Esophagus (tissue), 2 donors: ENCODE measurements at regions not wholly inside any gene's neighbourhood (a gene's known extent, or its start where the extent isn't known, plus 50 kb on each side); places are given as distances from the start of the nearest gene placed in this dataset.
"Not testable (repeated sequence)": the region's sequence is repeated elsewhere in the genome, so short reads cannot be mapped to it uniquely, and the experiment has no call there.

Experiments used
- H3K27ac ChIP-seq, 2 donors: one replicate each; pipeline ENCODE4 v1.5.1; 2013; ENCODE audit warnings: low read depth in 2 of 2, mild to moderate bottlenecking in 2 of 2, inconsistent platforms in 1 of 2, low read length in 1 of 2, moderate library complexity in 1 of 2
- H3K27me3 ChIP-seq, 2 donors: one replicate each; pipeline ENCODE4 v1.6.1; 2013; ENCODE audit warnings: low read length in 2 of 2, control low read depth in 1 of 2, mild to moderate bottlenecking in 1 of 2; ENCODE audit not compliant: insufficient read depth in 2 of 2, control insufficient read depth in 1 of 2
- H3K36me3 ChIP-seq, 2 donors: one replicate each; pipeline ENCODE4 v1.6.1; 2013; ENCODE audit warnings: low read length in 1 of 2; ENCODE audit not compliant: control insufficient read depth in 2 of 2, insufficient read depth in 2 of 2
- H3K4me1 ChIP-seq, 2 donors: one replicate each; pipeline ENCODE4 v1.6.1; 2013; ENCODE audit warnings: low read length in 1 of 2; ENCODE audit not compliant: control insufficient read depth in 2 of 2, insufficient read depth in 2 of 2
- H3K4me3 ChIP-seq, 2 donors: one replicate each; pipeline ENCODE4 v1.5.1; 2013; ENCODE audit warnings: low read length in 2 of 2, mild to moderate bottlenecking in 2 of 2, low read depth in 1 of 2, moderate library complexity in 1 of 2
- H3K9me3 ChIP-seq, 2 donors: one replicate each; pipeline ENCODE4 v1.6.1; 2013; ENCODE audit warnings: mild to moderate bottlenecking in 2 of 2, low read depth in 1 of 2, low read length in 1 of 2, moderate library complexity in 1 of 2; ENCODE audit not compliant: control insufficient read depth in 2 of 2, insufficient read depth in 1 of 2
- WGBS, 2 donors: extraction: QIAGEN DNeasy Blood & Tissue Kit; methylation state at CpG; one replicate each; pipeline ENCODE4 v1.1.7; 2013; 5-methylcytosine and 5-hydroxymethylcytosine counted together
- donor health status: healthy with polysubstance abuse.
- donor health status: Bipolar disorder and iron deficiency.

DNA sequence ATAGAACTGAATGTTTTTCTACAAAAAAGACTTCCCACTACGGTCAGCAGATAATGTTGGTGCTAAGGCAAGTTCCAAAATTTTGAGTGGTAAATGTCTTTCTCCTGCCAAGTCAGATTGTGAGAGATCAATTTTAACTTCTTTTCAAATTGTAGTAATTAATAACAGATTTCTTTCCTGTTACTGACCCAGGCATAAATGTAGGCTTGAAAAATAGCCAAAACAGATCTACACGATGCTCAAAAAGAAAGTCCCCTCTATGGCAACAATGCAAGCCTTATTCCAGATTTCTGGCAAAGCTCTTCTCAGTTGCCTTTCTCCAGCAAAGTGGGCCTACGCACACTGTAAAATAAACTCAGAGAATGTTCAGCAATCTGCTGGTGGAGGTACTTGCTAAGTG is 641.0 kb upstream of the NRP1 start:
- H3K4me1 ChIP-seq = no peaks in the 10 kb centered on the region
- no peak overlapping the region for H3K4me3 ChIP-seq
- no peak overlapping the region for H3K27ac ChIP-seq
- 59 to 65% methylated on average over 3 of the region's 3 CpGs for WGBS, 2 donors
- no peaks in the 10 kb centered on the region for H3K27me3 ChIP-seq
- no peaks in the 10 kb centered on the region for H3K36me3 ChIP-seq
- no peaks in the 10 kb centered on the region for H3K9me3 ChIP-seq

DNA sequence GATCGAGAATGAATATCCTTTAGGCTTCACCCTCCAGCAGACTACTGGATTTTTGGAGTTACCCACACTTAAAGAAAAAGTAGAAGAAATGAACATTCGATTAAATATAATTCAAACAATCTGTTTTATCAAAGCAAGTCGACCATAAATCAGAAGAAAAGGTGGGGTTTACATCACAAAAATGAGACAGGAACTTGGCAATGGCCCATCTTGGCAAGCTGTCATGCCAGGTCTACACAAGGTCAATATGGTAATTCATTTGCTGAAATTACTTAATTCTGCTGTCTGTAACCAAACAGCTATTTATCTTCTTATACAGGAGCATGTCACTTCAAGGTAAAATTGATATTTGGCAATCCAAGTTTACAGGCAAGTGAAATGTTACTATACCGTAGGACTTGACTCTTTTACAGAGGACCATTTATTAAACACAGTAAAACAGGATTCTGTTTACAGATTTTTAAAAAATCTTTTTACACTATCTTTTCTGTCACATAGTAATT is 640.6 kb upstream of the NRP1 start:
- H3K4me3 ChIP-seq = no peak overlapping the region
- H3K36me3 ChIP-seq = no peaks in the 10 kb centered on the region
- WGBS, 2 donors = 38 to 47% methylated on average over 4 of the region's 4 CpGs
- no peaks in the 10 kb centered on the region for H3K9me3 ChIP-seq
- H3K4me1 ChIP-seq = no peaks in the 10 kb centered on the region
- H3K27me3 ChIP-seq = no peaks in the 10 kb centered on the region
- H3K27ac ChIP-seq = no peak overlapping the region

DNA sequence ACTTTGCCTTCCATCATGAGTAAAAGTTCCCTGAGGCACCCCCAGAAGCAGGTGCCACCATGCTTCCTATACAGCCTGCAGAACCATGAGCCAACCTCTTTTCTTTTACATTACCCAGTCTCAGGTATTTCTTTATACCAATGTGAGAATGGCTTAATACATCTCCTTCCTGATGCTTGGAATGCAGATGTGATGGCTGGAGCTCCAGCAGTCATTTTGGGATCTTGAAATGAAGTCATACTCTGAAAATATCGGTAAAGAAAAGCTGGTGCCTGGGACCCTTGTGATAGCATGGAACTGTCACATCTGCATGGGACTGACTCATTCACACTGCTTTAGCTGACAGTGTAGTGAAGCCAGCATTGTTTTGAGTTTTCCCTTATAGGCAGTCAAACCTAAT is 634.5 kb upstream of the NRP1 start:
- Histone ChIP-seq H3K4me3 (no peak overlapping the region), H3K27me3 (no peaks in the 10 kb centered on the region), H3K9me3 (no peaks in the 10 kb centered on the region), H3K36me3 (no peaks in the 10 kb centered on the region), H3K4me1 (no peaks in the 10 kb centered on the region), H3K27ac (no peak overlapping the region)
- WGBS, 2 donors = 92 to 96% methylated on average over 1 of the region's 1 CpG

DNA sequence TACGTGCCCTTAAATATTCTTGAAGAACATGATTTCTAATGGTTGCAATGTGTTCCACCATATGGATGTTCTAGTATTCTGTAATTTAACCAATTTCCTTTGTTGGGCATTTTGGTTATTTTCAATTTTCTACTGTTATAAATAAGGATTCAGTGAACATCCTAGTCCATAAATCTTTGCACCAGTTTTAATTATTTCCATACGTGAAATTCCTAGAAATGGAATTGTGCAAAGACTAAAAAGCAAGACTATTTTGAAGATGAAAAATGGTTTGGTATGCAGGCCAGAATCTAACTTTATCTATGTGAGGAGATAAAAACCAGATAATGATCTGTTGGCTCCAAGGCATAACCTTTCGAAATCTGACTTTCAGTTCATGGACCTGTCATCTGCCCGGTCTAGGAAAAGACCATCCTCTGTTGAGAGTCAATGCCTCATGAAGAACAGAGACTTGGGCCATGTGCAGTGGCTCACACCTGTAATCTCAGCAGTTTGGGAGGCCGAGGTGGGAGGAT is 633.2 kb upstream of the NRP1 start:
- Histone ChIP-seq H3K27ac (no peak overlapping the region), H3K36me3 (no peaks in the 10 kb centered on the region), H3K27me3 (no peaks in the 10 kb centered on the region), H3K9me3 (no peaks in the 10 kb centered on the region), H3K4me1 (no peaks in the 10 kb centered on the region), H3K4me3 (no peak overlapping the region)
- WGBS, 2 donors = 94 to 95% methylated on average over 5 of the region's 5 CpGs

DNA sequence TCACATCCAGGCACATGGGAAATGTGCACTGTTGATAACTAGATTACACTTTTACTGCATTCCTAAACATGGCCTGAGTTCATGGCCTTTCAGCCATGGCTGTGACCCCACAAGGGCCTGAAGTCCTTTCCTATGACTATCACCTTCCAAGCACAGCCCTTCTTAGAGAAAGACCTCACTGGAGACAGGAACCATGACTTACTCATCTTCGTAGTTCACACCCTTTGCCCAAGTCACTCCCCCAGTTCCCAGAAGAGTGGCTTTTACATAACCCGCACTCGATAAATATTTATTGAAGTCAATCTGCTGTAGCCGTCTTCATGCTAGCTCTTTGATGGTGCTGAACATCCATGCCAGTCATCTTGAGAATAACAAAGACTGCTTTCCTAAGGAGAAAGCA is 632.5 kb upstream of the NRP1 start:
- Histone ChIP-seq H3K36me3 (no peaks in the 10 kb centered on the region), H3K4me1 (no peaks in the 10 kb centered on the region), H3K27ac (no peak overlapping the region), H3K9me3 (no peaks in the 10 kb centered on the region), H3K27me3 (no peaks in the 10 kb centered on the region), H3K4me3 (no peak overlapping the region)
- WGBS, 2 donors = 90 to 94% methylated on average over 4 of the region's 4 CpGs

DNA sequence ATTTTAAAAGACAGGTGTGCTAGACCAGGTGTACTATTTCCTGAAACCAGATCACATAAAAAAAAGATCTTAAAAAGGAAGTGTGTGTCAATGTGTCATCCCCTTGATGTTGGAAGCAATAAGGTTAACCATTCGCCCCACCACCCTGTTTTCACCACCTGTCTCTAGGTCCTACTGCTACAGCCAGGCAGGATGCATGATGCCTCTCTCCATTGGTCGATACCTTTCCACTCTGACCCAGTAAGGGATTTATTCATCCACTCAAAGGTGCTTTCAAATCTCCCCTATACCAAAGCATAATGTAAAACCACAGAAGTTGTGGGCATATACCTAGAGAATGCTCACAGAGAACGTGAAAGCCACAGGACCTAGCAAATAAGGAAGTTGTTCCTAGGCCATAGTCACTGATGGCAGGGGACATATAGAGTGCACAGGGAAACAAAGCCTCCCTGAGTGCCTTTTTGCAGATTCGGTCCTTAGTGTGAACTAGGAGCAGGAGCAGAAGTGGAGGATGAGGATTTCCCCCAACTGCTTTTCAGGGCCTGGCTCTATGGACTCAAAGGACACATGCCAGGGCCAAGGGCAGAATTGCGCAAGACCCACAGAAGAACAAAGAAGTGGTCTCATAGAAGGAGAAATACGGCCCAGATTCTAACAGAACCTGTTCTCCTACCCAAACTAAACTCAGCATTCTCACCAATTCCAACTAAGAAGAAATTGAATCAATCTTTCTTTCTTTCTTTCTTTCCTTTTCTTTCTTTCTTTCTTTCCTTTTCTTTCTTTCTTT is 631.5 kb upstream of the NRP1 start:
- H3K27me3 ChIP-seq = no peaks in the 10 kb centered on the region
- H3K27ac ChIP-seq = no peak overlapping the region
- no peaks in the 10 kb centered on the region for H3K36me3 ChIP-seq
- no peaks in the 10 kb centered on the region for H3K4me1 ChIP-seq
- H3K4me3 ChIP-seq = no peak overlapping the region
- 70 to 79% methylated on average over 6 of the region's 6 CpGs for WGBS, 2 donors
- H3K9me3 ChIP-seq = no peaks in the 10 kb centered on the region

DNA sequence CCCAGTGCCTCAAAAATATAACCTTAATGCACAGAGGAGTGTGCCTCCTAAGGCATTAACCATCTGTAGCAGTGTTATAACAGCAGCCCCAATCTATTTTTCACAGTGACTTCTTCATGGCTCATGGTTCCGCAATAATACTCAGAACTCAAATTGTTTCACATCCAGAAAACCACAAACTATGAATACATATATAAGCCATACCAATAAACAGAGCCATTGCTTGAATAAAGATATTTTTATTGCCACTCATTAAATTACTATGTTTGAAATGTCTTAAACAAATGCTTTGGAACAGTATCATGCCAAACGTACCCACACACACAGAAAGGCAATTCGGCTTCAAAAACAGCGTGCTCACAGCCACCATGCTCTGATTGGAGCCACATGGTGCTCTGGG is 629.3 kb upstream of the NRP1 start:
- H3K27ac ChIP-seq = no peak overlapping the region
- H3K36me3 ChIP-seq = no peaks in the 10 kb centered on the region
- WGBS, 2 donors = 84 to 88% methylated on average over 4 of the region's 4 CpGs
- no peak overlapping the region for H3K4me3 ChIP-seq
- no peaks in the 10 kb centered on the region for H3K9me3 ChIP-seq
- no peaks in the 10 kb centered on the region for H3K4me1 ChIP-seq
- H3K27me3 ChIP-seq = no peaks in the 10 kb centered on the region

DNA sequence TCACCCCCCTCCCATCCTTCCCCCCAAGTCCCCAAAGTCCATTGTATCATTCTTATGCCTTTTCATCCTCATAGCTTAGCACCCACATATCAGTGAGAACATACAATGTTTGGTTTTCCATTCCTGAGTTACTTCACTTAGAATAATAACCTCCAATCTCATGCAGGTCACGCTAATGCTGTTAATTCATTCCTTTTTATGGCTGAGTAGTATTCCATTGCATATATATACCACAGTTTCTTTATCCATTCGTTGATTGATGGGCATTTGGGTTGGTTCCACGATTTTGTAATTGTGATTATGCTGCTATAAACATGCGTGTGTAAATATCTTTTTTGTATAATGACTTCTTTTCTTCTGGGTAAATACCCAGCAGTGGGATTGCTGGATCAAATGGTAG is 621.9 kb upstream of the NRP1 start:
- not testable (repeated sequence) for H3K27ac ChIP-seq, H3K27me3 ChIP-seq, H3K9me3 ChIP-seq, H3K4me1 ChIP-seq, H3K4me3 ChIP-seq, H3K36me3 ChIP-seq
- 79 to 88% methylated on average over 4 of the region's 4 CpGs for WGBS, 2 donors

DNA sequence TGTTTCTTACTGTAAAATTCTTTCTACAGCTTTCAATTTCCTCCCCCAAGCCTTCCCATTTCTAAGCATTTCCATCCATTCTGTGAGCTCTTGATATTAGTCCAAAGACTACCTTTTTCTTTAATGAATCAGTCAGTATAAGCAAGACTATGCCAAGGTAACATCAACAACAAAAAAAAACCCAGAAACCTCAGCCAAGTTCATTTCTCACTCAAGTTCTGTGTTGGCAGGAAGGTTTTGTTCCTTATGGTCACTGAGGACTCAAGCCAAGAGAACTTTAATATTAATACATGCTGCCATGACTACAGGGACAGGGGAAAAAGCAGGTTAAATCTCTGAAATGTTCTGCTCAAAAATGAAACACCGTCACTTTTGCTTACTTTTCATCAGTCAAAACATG is 621.2 kb upstream of the NRP1 start:
- no peaks in the 10 kb centered on the region for H3K4me1 ChIP-seq
- H3K27me3 ChIP-seq = no peaks in the 10 kb centered on the region
- no peak overlapping the region for H3K27ac ChIP-seq
- WGBS, 2 donors = 74 to 83% methylated on average over 1 of the region's 1 CpG
- no peak overlapping the region for H3K4me3 ChIP-seq
- H3K36me3 ChIP-seq = no peaks in the 10 kb centered on the region
- no peaks in the 10 kb centered on the region for H3K9me3 ChIP-seq
